OCI-LY1 (cell line): ENCODE measurements at regions not wholly inside any gene's neighbourhood (a gene's known extent, or its start where the extent isn't known, plus 50 kb on each side); places are given as distances from the start of the nearest gene placed in this dataset.

Source experiments
- H2AFZ ChIP-seq: fragments of 200-600 bp; sonication (generic), shearing (Covaris generic); 2 replicates; pipeline ENCODE4 v1.6.0; 2014; ENCODE audit warnings: antibody characterized with exemption, mild to moderate bottlenecking, low read length
- H3F3A ChIP-seq: fragments of 200-600 bp; sonication (generic), shearing (Covaris generic); 2 replicates; pipeline ENCODE4 v1.6.0; 2014; ENCODE audit warnings: mild to moderate bottlenecking, antibody characterized with exemption, low read length, moderate library complexity; ENCODE audit not compliant: insufficient read depth
- H3K27ac ChIP-seq: fragments of 200-600 bp; sonication (generic); 2 replicates; pipeline ENCODE4 v1.5.1; 2014; ENCODE audit warnings: low read length, mixed run types, mild to moderate bottlenecking, low read depth; ENCODE audit not compliant: poor library complexity, severe bottlenecking
- H3K27me3 ChIP-seq: fragments of 200-600 bp; sonication (generic); 2 replicates; pipeline ENCODE4 v1.6.0; 2014; ENCODE audit warnings: antibody characterized with exemption, mild to moderate bottlenecking, low read length, moderate library complexity; ENCODE audit not compliant: insufficient read depth
- H3K36me3 ChIP-seq: fragments of 200-600 bp; sonication (generic); 2 replicates; pipeline ENCODE4 v1.6.1; 2014; ENCODE audit warnings: mild to moderate bottlenecking, antibody characterized with exemption, low read length, moderate library complexity, mixed read lengths; ENCODE audit not compliant: insufficient read depth
- H3K4me1 ChIP-seq: fragments of 200-600 bp; sonication (generic); 2 replicates; pipeline ENCODE4 v1.5.1; 2014; ENCODE audit warnings: mild to moderate bottlenecking, low read length, moderate library complexity; ENCODE audit not compliant: insufficient read depth, severe bottlenecking
- H3K4me2 ChIP-seq: fragments of 200-600 bp; sonication (generic), shearing (Covaris generic); 2 replicates; pipeline ENCODE4 v1.6.1; 2014; ENCODE audit warnings: low read length
- H3K4me3 ChIP-seq: fragments of 200-600 bp; sonication (generic); 2 replicates; pipeline ENCODE4 v1.5.1; 2014; ENCODE audit warnings: low read length, low read depth, mild to moderate bottlenecking, mixed read lengths; ENCODE audit not compliant: poor library complexity, severe bottlenecking
- H3K79me2 ChIP-seq: fragments of 200-600 bp; shearing (Covaris generic); 2 replicates; pipeline ENCODE4 v1.6.1; 2016; ENCODE audit warnings: mixed run types, low read length, mixed read lengths; ENCODE audit not compliant: insufficient read depth
- H3K9ac ChIP-seq: fragments of 200-600 bp; sonication (generic), shearing (Covaris generic); 2 replicates; pipeline ENCODE4 v1.6.1; 2014; ENCODE audit warnings: mild to moderate bottlenecking, low read length, mixed read lengths
- H3K9me2 ChIP-seq: fragments of 200-600 bp; sonication (generic), shearing (Covaris generic); 2 replicates; pipeline ENCODE4 v1.6.1; 2014; ENCODE audit warnings: low read depth, mild to moderate bottlenecking, low read length, mixed read lengths
- H3K9me3 ChIP-seq: fragments of 200-600 bp; shearing (Covaris generic); 2 replicates; pipeline ENCODE4 v1.6.1; 2014; ENCODE audit warnings: low read length, mixed read lengths
- H4K20me1 ChIP-seq: fragments of 200-600 bp; sonication (generic), shearing (Covaris generic); 2 replicates; pipeline ENCODE4 v1.6.0; 2016; ENCODE audit warnings: mild to moderate bottlenecking, low read length; ENCODE audit not compliant: insufficient read depth
- CTCF ChIP-seq: fragments of 200-600 bp; sonication (generic), shearing (Covaris generic); IDR thresholded peaks from 2 replicates; pipeline ENCODE4 v1.5.1; 2017; ENCODE audit warnings: mild to moderate bottlenecking, antibody characterized with exemption, low read length, moderate library complexity, mixed read lengths
- EZH2 ChIP-seq: fragments of 200-600 bp; sonication (generic), shearing (Covaris generic); IDR thresholded peaks from 2 replicates; pipeline ENCODE4 v1.8.0; 2017; ENCODE audit warnings: borderline replicate concordance, mixed run types, mild to moderate bottlenecking, antibody characterized with exemption, low read length, moderate library complexity, mixed read lengths

- Histone ChIP-seq H3K9me2 (no peaks in the 10 kb centered on the region), H3K27ac (no peak overlapping the region), H3K4me3 (no peak overlapping the region), H3K9me3 (no peaks in the 10 kb centered on the region), H3K79me2 (no peaks in the 10 kb centered on the region), H3K36me3 (no peaks in the 10 kb centered on the region), H2AFZ (no peak overlapping the region), H3K9ac (no peak overlapping the region), H3F3A (no peaks in the 10 kb centered on the region), H3K4me2 (no peak overlapping the region), H3K4me1 (no peaks in the 10 kb centered on the region), H3K27me3 (no peaks in the 10 kb centered on the region), H4K20me1 (no peaks in the 10 kb centered on the region)
- TF ChIP-seq EZH2 = no peak
Observed at GRCh38 chr7:113483657-113484056, 365.3 kb upstream of the SMIM30 start.

GRCh38 chr7:113480537-113480936, 362.2 kb upstream of the SMIM30 start:
- H2AFZ ChIP-seq = no peak overlapping the region
- TF ChIP-seq EZH2 (no peak), CTCF (no peak)

GRCh38 chr7:113464096-113464855, 345.9 kb upstream of the SMIM30 start:
- Histone ChIP-seq H3K36me3 (no peaks in the 10 kb centered on the region), H3K27me3 (no peaks in the 10 kb centered on the region), H3K27ac (no peak overlapping the region), H3F3A (no peaks in the 10 kb centered on the region), H2AFZ (no peak overlapping the region), H3K79me2 (no peaks in the 10 kb centered on the region), H3K4me3 (no peak overlapping the region), H4K20me1 (no peaks in the 10 kb centered on the region), H3K4me2 (no peak overlapping the region), H3K9me3 (no peaks in the 10 kb centered on the region), H3K9me2 (peaks cover 5% of the 10 kb centered on the region; the same call in 1 of the 2 replicates), H3K9ac (no peak overlapping the region), H3K4me1 (no peaks in the 10 kb centered on the region)
- TF ChIP-seq EZH2 (no peak), CTCF (no peak)

More at GRCh38 chr7:113480537-113480936, 362.2 kb upstream of the SMIM30 start:
- H3K27me3 ChIP-seq = no peaks in the 10 kb centered on the region
- H3K4me2 ChIP-seq = no peak overlapping the region
- H3F3A ChIP-seq = no peaks in the 10 kb centered on the region
- no peak overlapping the region for H3K4me3 ChIP-seq
- H3K9ac ChIP-seq = no peak overlapping the region
- H4K20me1 ChIP-seq = no peaks in the 10 kb centered on the region
- H3K4me1 ChIP-seq = no peaks in the 10 kb centered on the region
- no peaks in the 10 kb centered on the region for H3K9me3 ChIP-seq
- no peaks in the 10 kb centered on the region for H3K79me2 ChIP-seq
- no peaks in the 10 kb centered on the region for H3K9me2 ChIP-seq
- H3K36me3 ChIP-seq = no peaks in the 10 kb centered on the region
- H3K27ac ChIP-seq = no peak overlapping the region

GRCh38 chr7:113460067-113460466, 341.7 kb upstream of the SMIM30 start:
- Histone ChIP-seq H3K27me3 (no peaks in the 10 kb centered on the region), H3K9me2 (no peaks in the 10 kb centered on the region), H3K4me2 (no peak overlapping the region), H3K4me3 (no peak overlapping the region), H4K20me1 (no peaks in the 10 kb centered on the region), H3K36me3 (no peaks in the 10 kb centered on the region), H3K9ac (no peak overlapping the region), H3K4me1 (no peaks in the 10 kb centered on the region), H2AFZ (no peak overlapping the region), H3K9me3 (no peaks in the 10 kb centered on the region), H3K79me2 (no peaks in the 10 kb centered on the region), H3K27ac (no peak overlapping the region), H3F3A (no peaks in the 10 kb centered on the region)
- TF ChIP-seq CTCF = no peak
